ENCODE measurements at regions not wholly inside any gene's neighbourhood (a gene's known extent, or its start where the extent isn't known, plus 50 kb on each side); places are given as distances from the start of the nearest gene placed in this dataset.

DNA sequence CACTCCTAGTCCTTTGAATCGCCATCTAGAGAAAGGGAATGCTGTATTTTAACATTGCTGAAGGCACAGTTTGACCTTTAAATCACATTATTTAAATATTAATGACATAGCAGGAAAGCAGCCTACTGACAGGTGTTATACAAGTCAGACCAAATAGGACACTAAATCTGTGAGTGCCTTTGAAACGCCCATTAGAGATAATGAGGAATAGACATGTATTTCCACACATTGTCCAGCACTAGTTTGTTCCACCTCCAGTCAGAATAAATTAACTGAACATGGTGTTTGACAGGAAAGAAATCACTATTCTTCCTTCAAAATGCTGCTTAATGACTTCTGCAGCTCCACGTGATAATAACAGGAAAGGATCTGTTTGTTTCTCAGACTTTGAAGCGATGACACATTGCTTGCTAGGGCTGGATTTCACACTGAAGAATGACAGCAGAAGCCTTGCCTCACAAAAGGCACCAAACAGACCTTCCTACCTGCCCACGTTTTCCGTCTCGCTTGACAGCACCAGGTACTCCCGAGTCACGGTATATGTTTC is 90.5 kb upstream of the DDX18 start:
- DNase-seq = no peak

DNA sequence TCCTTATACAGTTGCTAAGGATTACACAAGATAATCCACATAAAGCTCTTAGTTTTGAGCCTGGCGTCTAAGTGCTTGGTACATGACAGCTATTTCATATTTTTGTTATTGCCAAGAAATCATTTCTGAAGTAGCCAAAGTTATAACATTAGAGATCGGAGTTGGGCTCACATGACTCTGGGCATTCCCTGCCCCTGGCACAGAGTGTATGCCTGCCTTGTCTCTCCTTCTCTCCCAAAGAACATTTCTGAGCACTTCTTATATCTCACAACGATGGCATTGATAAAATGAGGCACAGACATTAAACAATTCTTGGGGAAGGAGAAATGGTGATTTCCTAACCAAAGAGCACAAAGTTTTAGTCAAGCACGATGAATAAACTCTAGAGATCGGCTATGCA is 87.7 kb upstream of the DDX18 start:
- DNase-seq = no peak

DNA sequence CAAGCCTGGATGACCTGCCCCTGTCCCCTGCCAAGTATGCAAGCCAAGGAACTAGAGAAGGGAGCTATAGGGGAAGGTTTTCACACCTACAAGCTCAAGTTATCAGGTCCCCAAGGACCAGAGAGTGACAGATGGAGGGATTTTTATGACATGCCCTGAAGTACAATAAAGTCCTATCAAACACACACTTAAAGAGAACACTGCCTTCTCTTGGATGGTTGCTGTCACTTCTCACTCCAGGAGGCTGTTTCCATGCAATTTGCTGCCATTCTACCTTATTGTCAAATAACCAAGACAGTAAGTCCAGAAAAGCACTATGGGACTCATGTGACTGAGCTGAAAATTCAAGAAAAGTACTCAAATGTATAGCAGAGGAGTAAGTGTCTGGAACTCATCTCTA is 76.6 kb upstream of the DDX18 start:
- DNase-seq = no peak

DNA sequence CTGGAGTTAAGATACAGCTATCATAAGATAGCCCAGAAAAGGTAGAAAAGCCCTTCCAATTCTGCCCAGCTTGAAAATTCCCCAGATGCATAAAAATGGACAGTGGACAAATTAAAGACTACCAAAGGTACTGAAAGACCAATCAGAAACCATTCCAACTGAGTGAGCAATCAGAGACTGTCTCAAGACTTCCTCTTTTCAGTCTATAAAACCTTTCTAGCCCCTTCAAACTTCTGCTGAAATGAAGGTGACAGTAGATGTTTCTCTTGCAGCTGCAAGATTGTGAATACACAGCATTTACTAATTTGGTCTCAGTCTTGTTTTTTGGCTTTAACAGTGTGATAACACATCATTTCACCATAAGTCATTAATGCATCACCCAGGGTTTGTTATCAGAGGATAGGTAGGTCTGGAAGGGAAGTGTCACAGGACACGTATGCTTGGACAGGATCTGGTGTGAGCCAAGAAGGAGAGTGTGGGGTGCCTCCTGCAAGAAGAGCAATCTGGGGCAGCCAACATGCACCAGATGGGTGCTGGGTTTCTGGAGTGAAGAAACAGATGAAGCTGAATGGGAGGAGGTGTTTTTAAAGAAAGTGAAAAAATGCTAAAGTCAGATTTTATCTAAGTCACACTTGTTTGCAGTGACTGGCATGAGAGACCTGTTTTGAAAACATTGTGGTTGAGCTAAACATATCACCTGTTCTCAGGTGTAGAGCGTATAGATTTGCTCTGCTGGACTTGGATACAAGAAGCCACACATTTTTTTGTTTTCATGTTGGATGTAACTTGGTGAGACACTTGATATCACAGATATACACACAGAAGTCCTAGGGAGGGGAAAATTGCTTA is 75.3 kb upstream of the DDX18 start:
- DNase-seq = no peak

DNA sequence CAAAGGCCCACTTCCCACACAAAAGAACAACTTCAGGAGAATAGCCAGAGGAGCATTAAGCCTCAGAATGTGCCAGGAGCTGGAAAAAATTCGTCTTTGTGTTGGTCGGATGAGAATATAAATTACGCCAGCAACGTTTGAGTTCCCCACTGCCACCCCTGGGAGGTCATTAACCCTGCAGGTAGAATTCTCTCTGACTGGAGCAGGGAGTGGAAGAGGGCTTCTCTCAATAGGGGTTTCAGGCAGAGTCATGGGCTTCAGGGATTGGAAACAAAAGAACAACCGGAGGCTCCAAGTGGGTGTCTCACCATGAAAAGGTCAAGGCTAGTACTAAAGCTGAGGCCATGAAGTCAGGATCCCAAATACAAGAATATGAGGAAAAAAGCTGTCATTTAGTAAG is 69.0 kb upstream of the DDX18 start:
- DNase-seq = no peak

DNA sequence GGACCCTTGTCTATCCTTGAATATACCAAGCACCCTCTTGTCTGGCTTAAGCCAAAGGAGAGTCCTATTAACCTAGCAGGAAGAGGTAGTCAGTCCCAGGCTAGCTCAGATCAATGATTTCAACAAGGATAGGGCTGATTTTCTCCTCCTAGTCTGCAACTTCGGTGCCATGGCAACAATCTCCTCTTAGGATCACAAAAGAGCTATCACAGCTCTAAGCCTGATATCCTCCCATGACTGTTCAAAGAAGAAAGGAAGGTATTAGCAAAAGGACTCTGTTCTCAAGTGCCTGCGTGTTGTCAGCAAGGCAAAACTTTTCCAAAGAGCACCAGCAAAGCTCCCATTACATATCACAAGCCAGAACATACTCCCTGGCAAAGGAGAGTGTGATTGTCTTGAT is 58.7 kb upstream of the DDX18 start:
- DNase-seq = no peak

DNA sequence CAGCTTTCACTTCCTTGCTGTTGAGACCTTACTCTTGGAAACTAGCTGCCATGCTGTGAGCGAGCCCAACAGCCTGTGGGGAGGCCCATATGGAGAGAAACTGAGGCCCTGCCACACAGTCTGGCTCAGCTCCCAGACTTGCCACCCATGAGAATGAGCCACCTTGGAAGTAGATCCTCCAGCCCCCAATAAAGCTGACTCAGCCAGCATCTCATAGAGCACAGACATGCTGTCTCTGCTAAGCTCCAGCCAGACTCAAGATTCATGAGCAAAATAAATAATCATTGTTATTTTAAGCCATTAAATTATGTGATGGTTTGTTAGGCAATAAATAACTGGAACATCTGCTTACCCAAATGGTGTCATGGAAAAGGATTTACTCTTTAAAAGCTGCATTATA is 53.6 kb upstream of the DDX18 start:
- no peak for DNase-seq

DNA sequence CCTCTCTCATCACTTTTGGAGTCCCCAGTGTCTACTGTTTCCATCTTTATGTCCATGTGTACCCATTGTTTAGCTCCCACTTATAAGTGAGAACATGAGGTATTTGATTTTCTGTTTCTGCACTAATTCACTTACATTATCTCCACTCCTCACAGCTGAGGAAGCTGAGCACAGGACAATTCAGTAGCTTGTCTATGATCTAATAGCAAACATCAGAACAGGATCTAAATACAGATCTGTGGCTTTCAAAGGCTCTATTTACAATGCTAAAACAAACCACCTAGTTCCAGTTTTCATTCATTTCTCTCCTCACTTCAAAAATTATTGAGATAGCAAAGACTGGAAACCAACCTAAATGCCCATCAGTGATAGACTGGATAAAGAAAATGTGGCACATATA is 52.0 kb upstream of the DDX18 start:
- no peak for DNase-seq

DNA sequence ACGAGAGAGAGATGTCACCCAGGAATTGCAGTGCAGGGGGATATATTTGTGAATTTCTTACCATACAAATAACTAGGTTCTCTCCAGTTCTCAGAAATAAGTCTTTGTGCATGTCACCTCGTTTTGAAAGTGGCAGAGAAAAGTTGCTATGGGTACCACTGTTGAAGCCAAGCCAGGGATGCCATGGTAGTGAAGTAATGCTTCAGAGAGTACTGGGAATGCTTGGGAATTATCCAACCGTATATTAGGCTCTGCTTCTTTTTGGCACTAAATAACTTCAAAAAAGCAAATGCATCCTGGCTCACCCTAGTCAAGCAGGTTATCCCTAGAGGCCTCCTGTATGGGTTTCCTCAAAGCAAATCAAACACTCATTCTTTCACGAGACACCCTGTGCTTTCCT is 50.7 kb upstream of the DDX18 start:
- no peak for DNase-seq

Data from right kidney (tissue), 1 donor.